Natural killer cell (primary cell): ENCODE measurements at regions not wholly inside any gene's neighbourhood (a gene's known extent, or its start where the extent isn't known, plus 50 kb on each side); places are given as distances from the start of the nearest gene placed in this dataset.

ENCODE experiments used
- ATAC-seq, 3 donors: fragments of 150-1000 bp in 2 of 3; fragments of 200-7000 bp in 1 of 3; cut with Tn5 transposase; 1 replicate in 1 of 3; 2 replicates in 2 of 3; pipeline ENCODE4 v1.10.0; 2021; ENCODE audit warnings: mild to moderate bottlenecking in 2 of 3, moderate library complexity in 2 of 3
- DNase-seq, 2 donors: peaks; one replicate each; pipeline versions ENCODE4 v3.0.0 to v3.0.0-alpha.2; 2013 to 2021; ENCODE audit warnings: mixed read lengths in 1 of 2
- H3K27ac ChIP-seq: one replicate; pipeline ENCODE4 v1.5.1; 2013; ENCODE audit warnings: mild to moderate bottlenecking, low read length
- H3K27me3 ChIP-seq: one replicate; pipeline ENCODE4 v1.6.1; 2013; ENCODE audit warnings: low read length; ENCODE audit not compliant: control insufficient read depth, insufficient read depth
- H3K36me3 ChIP-seq: one replicate; pipeline ENCODE4 v1.6.1; 2013; ENCODE audit warnings: low read length; ENCODE audit not compliant: control insufficient read depth, insufficient read depth
- H3K4me1 ChIP-seq: one replicate; pipeline ENCODE4 v1.6.1; 2013; ENCODE audit warnings: low read length; ENCODE audit not compliant: control insufficient read depth, insufficient read depth
- H3K4me3 ChIP-seq: one replicate; pipeline ENCODE4 v1.5.1; 2013; ENCODE audit warnings: low read length
- H3K9me3 ChIP-seq: one replicate; pipeline ENCODE4 v1.6.1; 2013; ENCODE audit warnings: low read length; ENCODE audit not compliant: control insufficient read depth, insufficient read depth
- H3K27ac Mint-ChIP-seq, 2 donors: one replicate each; pipeline ENCODE4 v1.8.0; 2022; ENCODE audit warnings: mild to moderate bottlenecking in 2 of 2, mixed read lengths in 2 of 2, moderate library complexity in 1 of 2
- H3K27me3 Mint-ChIP-seq, 2 donors: one replicate each; pipeline ENCODE4 v1.8.0; 2022; ENCODE audit warnings: low read depth in 2 of 2, mixed read lengths in 2 of 2
- H3K36me3 Mint-ChIP-seq: one replicate; pipeline ENCODE4 v1.8.0; 2022; ENCODE audit warnings: mixed read lengths
- H3K4me1 Mint-ChIP-seq, 2 donors: one replicate each; pipeline ENCODE4 v1.8.0; 2022; ENCODE audit warnings: mixed read lengths in 2 of 2
- H3K4me3 Mint-ChIP-seq: one replicate; pipeline ENCODE4 v1.8.0; 2022; ENCODE audit warnings: mild to moderate bottlenecking, moderate library complexity, mixed read lengths
- H3K9me3 Mint-ChIP-seq, 2 donors: one replicate each; pipeline ENCODE4 v1.8.0; 2022; ENCODE audit warnings: mixed read lengths in 2 of 2
- CTCF ChIP-seq: fragments of 200-600 bp; IDR thresholded peaks from one replicate; pipeline ENCODE4 v1.8.0; 2022; ENCODE audit warnings: antibody characterized with exemption
- WGBS: methylation state at CpG from one replicate; pipeline ENCODE4 v1.1.7; 2013; ENCODE audit warnings: missing lambda C conversion rate; ENCODE audit not compliant: insufficient coverage; 5-methylcytosine and 5-hydroxymethylcytosine counted together
- intact Hi-C: fragments of 100-400 bp; cut with micrococcal nuclease; formaldehyde crosslinking; loops from one replicate; pipeline ENCODE4 v1.14.2; 2022

GRCh38 chr2:66059332-66059731, 375.6 kb upstream of the MEIS1 start:
- Mint-ChIP-seq H3K9me3 (peaks cover 0 to 4% of the 10 kb centered on the region in 2 donors), H3K4me3 (no peak overlapping the region), H3K36me3 (no peaks in the 10 kb centered on the region), H3K4me1 (no peaks in the 10 kb centered on the region), H3K27me3 (peaks cover 0 to 6% of the 10 kb centered on the region in 2 donors), H3K27ac (no peak overlapping the region)
- DNase-seq (no peak), ATAC-seq (no peak)
- no peak for TF ChIP-seq CTCF
- Histone ChIP-seq H3K36me3 (no peaks in the 10 kb centered on the region), H3K27ac (no peak overlapping the region), H3K4me1 (no peaks in the 10 kb centered on the region), H3K27me3 (no peaks in the 10 kb centered on the region), H3K9me3 (no peaks in the 10 kb centered on the region), H3K4me3 (no peak overlapping the region)
- intact Hi-C loops, result no loop called here

- ATAC-seq (no peak), DNase-seq (no peak)
- intact Hi-C loops, result no loop called here
- Mint-ChIP-seq H3K4me1 (no peaks in the 10 kb centered on the region), H3K36me3 (no peaks in the 10 kb centered on the region), H3K4me3 (no peak overlapping the region), H3K9me3 (peaks cover 0 to 3% of the 10 kb centered on the region in 2 donors), H3K27me3 (peaks cover 0 to 6% of the 10 kb centered on the region in 2 donors), H3K27ac (no peak overlapping the region)
- Histone ChIP-seq H3K27ac (no peak overlapping the region), H3K36me3 (no peaks in the 10 kb centered on the region), H3K9me3 (no peaks in the 10 kb centered on the region), H3K27me3 (no peaks in the 10 kb centered on the region), H3K4me3 (no peak overlapping the region), H3K4me1 (no peaks in the 10 kb centered on the region)
- no peak for TF ChIP-seq CTCF
- 91% methylated on average over 4 of the region's 4 CpGs for WGBS
Measured at GRCh38 chr2:66058675-66059074, 376.2 kb upstream of the MEIS1 start.

GRCh38 chr2:66057844-66058243, 377.1 kb upstream of the MEIS1 start:
- Mint-ChIP-seq H3K4me3 (no peak overlapping the region), H3K27ac (no peak overlapping the region), H3K36me3 (no peaks in the 10 kb centered on the region), H3K9me3 (peaks cover 0 to 3% of the 10 kb centered on the region in 2 donors), H3K4me1 (no peaks in the 10 kb centered on the region), H3K27me3 (peaks cover 0 to 6% of the 10 kb centered on the region in 2 donors)
- Histone ChIP-seq H3K9me3 (no peaks in the 10 kb centered on the region), H3K4me1 (no peaks in the 10 kb centered on the region), H3K27ac (no peak overlapping the region), H3K27me3 (no peaks in the 10 kb centered on the region), H3K4me3 (no peak overlapping the region), H3K36me3 (no peaks in the 10 kb centered on the region)
- DNase-seq (no peak), ATAC-seq (no peak)
- no peak for TF ChIP-seq CTCF
- intact Hi-C loops, result no loop called here
- WGBS, result 100% methylated on average over 1 of the region's 1 CpG

- intact Hi-C loops, result no loop called here
- no peak overlapping the region for H3K27ac ChIP-seq
- no peaks in the 10 kb centered on the region for H3K27me3 Mint-ChIP-seq
- no peak overlapping the region for H3K27ac Mint-ChIP-seq
- H3K27me3 ChIP-seq, result no peaks in the 10 kb centered on the region
- no peaks in the 10 kb centered on the region for H3K4me1 ChIP-seq
- 63% methylated on average over 5 of the region's 5 CpGs for WGBS
- H3K4me3 Mint-ChIP-seq, result no peak overlapping the region
- H3K4me1 Mint-ChIP-seq, result no peaks in the 10 kb centered on the region
- no peak for ATAC-seq
- H3K36me3 ChIP-seq, result no peaks in the 10 kb centered on the region
- peaks cover 0 to 7% of the 10 kb centered on the region in 2 donors for H3K9me3 Mint-ChIP-seq
- no peak for TF ChIP-seq CTCF
- H3K4me3 ChIP-seq, result no peak overlapping the region
- no peak for DNase-seq
- H3K9me3 ChIP-seq, result no peaks in the 10 kb centered on the region
- no peaks in the 10 kb centered on the region for H3K36me3 Mint-ChIP-seq
Measured at GRCh38 chr2:66050392-66050791, 384.5 kb upstream of the MEIS1 start.
